GM21381 (cell line): ENCODE measurements at regions not wholly inside any gene's neighbourhood (a gene's known extent, or its start where the extent isn't known, plus 50 kb on each side); places are given as distances from the start of the nearest gene placed in this dataset.

ENCODE experiments used
- ATAC-seq: cut with Tn5 transposase; IDR thresholded peaks from one replicate; pipeline ENCODE4 v1.9.1; 2021; ENCODE audit warnings: mild to moderate bottlenecking, moderate library complexity; ENCODE audit not compliant: unreplicated experiment

GRCh38 chr2:163541943-163542342, 193.9 kb downstream of the FIGN start:
- ATAC-seq = no peak

GRCh38 chr2:163541495-163541894, 194.3 kb downstream of the FIGN start:
- no peak for ATAC-seq

GRCh38 chr2:163528640-163529217, 207.1 kb downstream of the FIGN start:
- ATAC-seq = no peak

- no peak for ATAC-seq
Measured at GRCh38 chr2:163527381-163527780, 208.4 kb downstream of the FIGN start.

- ATAC-seq = no peak
Measured at GRCh38 chr2:163518762-163519161, 217.0 kb downstream of the FIGN start.

DNA sequence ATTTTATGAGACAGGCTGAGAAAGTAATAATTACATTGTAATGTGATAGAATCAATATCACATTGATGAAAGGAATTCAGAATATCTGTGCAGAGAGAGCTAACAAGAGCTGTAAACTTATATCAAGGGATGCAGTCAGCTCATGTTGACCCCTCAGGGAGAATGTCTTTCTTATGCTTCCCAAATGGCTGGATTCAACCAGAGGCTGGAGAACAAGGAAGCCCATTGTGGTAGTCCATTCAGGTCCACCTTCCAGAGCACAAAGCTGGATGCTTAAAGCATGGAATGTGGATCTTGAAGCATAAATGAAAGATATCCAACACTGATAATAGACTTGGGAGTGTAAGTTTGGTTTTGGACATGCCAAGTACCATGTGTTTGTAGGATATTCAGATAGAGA, 220.0 kb downstream of the FIGN start:
- ATAC-seq = no peak

GRCh38 chr2:163505281-163505680, 230.5 kb downstream of the FIGN start:
- no peak for ATAC-seq

- ATAC-seq = no peak
Measured at GRCh38 chr2:163493359-163494298, 242.2 kb downstream of the FIGN start.

DNA sequence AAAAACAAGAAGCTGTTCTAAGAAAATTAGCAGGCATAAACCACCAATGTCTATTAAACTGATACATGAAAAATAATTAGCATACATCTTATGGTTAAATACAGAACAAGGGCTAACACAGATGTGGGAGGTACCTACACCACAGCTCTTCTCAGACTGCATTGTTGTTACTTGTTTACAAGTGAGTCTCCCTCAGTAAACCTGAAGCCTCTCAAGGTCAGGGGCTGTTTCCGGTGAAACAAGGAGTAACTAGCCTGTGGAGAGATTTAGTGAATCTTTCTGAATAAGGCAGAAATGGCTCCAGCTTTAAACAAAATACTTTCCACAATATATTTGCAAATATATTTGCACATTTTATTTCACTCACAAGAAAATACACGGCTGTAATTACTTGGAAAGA, 244.0 kb downstream of the FIGN start:
- no peak for ATAC-seq

- no peak for ATAC-seq
Measured at GRCh38 chr2:163490281-163490680, 245.5 kb downstream of the FIGN start.

GRCh38 chr2:163481515-163481914, 254.3 kb downstream of the FIGN start:
- no peak for ATAC-seq

DNA sequence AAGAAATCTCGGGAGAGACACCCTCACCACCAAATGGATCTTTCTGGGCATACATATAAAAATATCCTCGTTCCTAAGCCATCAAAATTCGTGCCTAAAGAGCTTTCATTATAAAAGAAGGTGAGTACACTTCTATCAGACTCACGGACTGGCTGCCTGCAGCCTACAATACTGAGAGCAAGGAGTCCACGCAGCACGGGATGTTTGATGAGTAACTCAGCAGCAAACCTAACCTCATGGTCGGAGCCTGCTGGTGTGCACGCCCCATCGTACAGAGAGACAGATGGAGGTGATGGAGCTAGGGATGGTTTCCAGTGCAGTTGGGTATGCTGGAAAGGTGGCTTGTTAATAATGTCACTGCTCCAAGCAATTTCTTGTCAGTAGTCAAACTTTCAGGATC, 256.2 kb downstream of the FIGN start:
- ATAC-seq = no peak

GRCh38 chr2:163475815-163476214, 260.0 kb downstream of the FIGN start:
- ATAC-seq = no peak

DNA sequence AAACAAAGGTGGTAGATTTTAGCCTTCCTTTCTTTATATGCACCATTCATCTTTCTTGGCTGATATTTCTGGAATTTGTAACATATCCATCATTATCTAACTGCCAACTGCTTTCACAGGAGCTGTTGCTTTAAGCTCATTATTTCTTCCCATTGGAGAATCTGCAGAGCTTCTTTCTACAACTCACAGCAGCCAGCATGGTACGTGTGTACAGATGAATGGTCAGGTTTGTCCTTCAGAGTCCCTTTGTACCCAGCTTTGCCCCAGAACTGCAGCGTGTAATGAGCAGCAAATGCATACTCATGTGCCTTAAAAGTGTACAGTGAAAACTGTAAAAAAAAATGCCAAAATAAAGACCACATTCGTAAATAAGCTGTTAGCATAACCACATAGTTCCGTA, 260.9 kb downstream of the FIGN start:
- no peak for ATAC-seq

DNA sequence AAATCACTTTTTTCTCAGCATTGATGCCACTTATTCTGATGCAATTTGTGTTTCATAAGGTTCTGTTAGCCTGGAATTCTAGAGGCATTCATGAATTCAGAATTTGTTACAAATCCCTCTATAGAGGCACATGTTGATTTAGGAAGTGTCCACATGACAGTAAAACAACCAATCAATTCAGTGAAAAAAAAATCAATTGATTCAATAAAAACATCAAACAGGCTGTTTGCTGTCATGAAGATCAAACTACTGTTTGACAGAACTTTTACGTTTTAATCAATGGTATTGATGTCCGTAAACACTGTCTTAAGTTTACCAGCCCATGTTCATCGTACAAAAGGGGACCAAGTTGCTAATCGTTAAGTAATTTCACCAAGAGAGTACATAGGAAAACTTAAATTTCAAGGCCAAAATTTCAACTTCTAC, 261.5 kb downstream of the FIGN start:
- no peak for ATAC-seq

- no peak for ATAC-seq
Measured at GRCh38 chr2:163471947-163472346, 263.9 kb downstream of the FIGN start.

GRCh38 chr2:163469561-163469962, 266.2 kb downstream of the FIGN start:
- no peak for ATAC-seq

DNA sequence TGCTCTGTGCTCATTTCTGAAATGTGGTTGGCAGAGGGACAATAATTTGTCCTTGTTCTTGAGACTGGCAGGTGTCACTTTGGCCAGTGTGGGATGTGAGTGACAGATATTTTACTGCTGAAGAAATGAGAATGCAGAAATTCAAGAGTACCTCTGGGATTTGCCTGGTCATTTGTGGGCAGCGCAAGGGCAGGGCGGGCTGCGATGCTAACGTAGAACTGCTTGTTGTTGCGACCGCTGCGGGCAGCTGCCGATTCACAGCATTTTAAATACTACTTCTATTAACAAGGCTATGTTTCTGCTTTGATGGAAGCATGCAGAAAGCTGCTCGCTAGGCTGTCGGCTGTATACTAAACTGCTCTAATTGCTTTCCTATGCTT, 268.6 kb downstream of the FIGN start:
- ATAC-seq = no peak

GRCh38 chr2:163466331-163467250, 269.2 kb downstream of the FIGN start:
- ATAC-seq = no peak

- no peak for ATAC-seq
Measured at GRCh38 chr2:163465440-163465839, 270.4 kb downstream of the FIGN start.

DNA sequence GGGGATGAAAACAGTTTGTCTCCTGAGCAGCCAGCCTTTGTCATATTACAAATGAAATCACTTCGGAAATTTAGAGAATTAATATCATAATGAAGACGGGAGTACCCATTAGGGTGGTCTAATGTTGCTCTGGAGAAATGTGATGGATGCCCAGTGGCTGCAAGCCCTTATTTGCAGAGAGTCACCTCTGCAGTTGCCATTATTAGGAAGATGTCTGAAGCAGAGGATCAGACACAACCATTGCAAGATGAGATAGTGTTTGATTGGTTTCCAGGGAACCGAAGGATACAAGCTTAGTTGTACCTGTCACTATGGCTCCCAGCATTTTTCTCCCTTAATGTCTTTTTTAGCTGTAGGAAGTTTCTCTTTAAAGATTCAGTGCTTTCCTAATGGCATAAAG, 272.4 kb downstream of the FIGN start:
- ATAC-seq = no peak
